Hepatocyte (in vitro differentiated cells): ENCODE measurements at regions not wholly inside any gene's neighbourhood (a gene's known extent, or its start where the extent isn't known, plus 50 kb on each side); places are given as distances from the start of the nearest gene placed in this dataset. TPM values are rescaled to one million over a fixed set of nuclear protein-coding genes. Genes with fewer than 3 reads are reported as not detected.

Experiments
- microRNA counts: library from miRNA; unstranded; fragments of <30 nt; microRNA quantifications from one replicate; lab custom pipeline; 2017
- microRNA-seq: library from miRNA; unstranded; fragments of <30 nt; microRNA quantifications from one replicate; pipeline ENCODE4, GENCODE V29; 2017
- small RNA-seq: library from RNA; depleted of rRNA; stranded (forward); fragments of <200 nt; gene quantifications from one replicate; pipeline ENCODE3, GENCODE V24; 2014

MicroRNAs encoded in the stretch of these regions (microRNA counts, 767-probe panel; counts per million panel counts)
- microRNA hsa-miR-147a (lab: Ali Mortazavi, UCI), result not detected

Small RNA genes lying in the stretch of these regions (microRNA-seq; reads per million reads assigned to microRNA genes)
- not detected for gene MIR147A

Small RNA genes lying in the stretch of these regions (small RNA-seq; reads per million reads assigned to genes)
- gene MIR147A, result not detected
